GM21717 (cell line): ENCODE measurements at regions not wholly inside any gene's neighbourhood (a gene's known extent, or its start where the extent isn't known, plus 50 kb on each side); places are given as distances from the start of the nearest gene placed in this dataset.
"Not testable (repeated sequence)": the region's sequence is repeated elsewhere in the genome, so short reads cannot be mapped to it uniquely, and the experiment has no call there.

ENCODE experiments used
- ATAC-seq: cut with Tn5 transposase; IDR thresholded peaks from one replicate; pipeline ENCODE4 v1.9.1; 2021; ENCODE audit warnings: mild to moderate bottlenecking, moderate library complexity; ENCODE audit not compliant: unreplicated experiment

DNA sequence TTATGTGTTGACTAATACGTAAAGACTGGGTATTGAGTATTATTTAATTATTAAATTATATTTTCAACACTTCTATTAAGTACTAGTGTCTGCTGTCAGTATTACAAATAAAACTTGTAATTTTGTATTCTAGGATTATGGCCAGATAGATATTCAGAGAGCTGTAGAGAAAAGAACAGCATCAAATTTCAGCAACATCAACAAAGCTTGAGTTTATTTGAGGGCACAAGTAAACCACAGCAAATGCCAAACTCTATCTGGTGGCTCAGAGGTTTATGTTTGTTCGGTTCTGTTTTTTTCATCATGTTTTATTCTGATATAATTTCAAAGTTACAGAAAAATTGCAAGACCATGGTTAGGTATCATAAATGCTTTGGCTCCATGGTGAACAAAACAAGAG lies 1530.5 kb downstream of the PCDH18 start:
- no peak for ATAC-seq

DNA sequence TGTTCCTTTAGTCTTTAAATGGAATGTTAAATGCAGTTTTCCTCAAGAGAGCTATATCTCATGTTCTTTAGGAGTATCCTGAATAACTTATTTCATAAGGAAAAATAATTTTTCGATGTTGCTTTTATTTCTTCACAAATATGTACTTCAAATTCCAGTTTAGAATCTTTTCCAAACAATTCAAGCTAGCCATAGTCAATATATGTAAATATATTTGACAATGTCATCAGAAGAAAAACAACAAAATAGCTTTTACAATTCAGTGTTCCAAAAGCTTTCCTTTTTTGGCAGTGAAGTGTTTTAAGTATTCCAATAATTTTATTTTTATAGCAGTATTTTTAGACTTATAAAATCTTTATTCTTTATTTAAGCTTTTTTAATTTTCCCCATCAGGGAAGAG lies 1532.0 kb downstream of the PCDH18 start:
- ATAC-seq: no peak

DNA sequence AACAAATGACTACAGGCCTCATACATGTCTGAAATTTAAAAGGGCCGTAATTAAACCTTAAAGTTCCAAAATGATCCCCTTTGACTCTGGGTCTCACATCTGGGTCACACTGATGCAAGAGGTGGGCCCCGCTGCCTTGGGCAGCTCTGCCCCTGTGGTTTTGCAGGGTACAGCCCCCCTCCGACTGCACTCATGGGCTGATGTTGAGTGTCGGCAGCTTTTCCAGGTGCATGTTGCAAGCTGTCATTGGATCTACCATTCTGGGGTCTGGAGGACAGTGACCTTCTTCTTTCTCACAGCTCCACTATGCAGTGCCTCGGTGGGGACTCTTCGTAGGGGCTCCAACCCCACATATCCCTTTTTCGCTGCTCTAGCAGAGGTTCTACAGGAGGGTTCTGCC lies 1537.9 kb downstream of the PCDH18 start:
- ATAC-seq: no peak

DNA sequence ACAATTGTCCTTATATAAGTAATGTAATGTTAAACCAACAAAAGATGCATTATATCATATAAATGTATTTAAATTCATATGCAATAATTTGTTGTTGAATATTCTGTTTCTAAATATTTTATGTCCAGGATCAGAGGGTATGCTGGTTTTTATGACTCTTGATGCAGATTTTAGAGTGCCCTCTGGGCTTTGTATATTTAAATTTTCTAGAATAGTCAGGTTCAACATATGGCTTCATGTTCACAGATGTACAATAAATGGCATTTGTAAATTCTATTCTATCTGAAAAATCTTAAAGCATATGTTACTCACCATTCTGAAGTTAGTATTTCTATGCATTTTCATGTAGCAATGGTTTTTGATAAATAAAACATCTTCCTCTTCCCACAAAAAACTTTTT lies 1555.4 kb downstream of the PCDH18 start:
- ATAC-seq: no peak

DNA sequence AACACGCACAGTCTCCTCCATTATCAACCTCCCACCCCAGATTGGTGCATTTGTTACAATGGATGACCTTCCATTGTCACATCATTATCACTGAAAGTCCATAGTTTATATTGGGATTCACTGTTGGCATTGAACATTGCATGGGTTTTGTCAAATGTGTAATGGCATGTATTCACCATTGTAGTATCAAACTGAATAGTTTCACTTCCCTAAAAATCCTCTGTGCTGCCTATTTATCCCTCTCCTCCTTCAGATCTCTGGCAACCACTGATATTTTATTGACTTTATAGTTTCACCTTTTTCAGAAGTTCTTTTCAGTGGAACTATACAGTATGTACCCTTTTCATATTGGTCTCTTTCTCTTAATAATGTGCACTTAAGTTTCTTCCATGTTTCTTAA lies 1565.4 kb downstream of the PCDH18 start:
- ATAC-seq: no peak

DNA sequence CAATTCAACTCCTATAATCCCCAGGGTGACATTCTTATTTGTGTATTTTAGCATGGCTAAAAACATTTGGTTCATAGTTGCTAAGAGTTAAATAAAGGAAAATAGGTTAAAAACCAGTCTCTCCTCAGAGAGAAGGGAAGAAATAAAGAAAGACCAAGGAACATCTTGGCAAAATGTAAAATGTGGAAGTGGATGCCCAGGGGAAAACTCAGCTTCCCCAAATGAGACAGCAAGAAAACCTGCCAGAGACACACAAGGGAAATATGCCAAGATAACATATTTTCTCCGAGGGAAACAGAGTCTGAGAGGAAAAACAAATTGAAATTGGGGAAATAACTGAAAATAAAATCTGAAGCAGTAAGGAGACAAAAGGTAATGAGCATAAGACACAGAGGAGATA lies 1569.3 kb downstream of the PCDH18 start:
- no peak for ATAC-seq

DNA sequence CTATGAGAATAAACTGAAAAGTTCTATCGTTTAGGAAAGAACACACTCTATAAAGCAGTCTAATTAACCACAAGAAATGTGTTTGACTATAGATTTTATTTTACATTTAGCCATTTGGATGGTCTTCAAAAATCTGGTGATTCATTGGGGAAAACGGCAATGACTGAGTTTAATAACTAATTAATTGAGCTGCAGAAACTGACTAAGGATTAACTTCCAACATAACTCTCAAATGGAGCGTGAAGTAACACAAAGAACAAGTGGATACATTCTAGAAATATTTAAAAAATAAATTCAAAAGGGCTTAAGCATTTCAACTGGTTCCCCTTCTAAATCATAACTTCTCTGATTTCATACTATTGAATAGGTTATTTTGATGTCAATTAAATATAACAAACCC lies 1582.4 kb downstream of the PCDH18 start:
- no peak for ATAC-seq

DNA sequence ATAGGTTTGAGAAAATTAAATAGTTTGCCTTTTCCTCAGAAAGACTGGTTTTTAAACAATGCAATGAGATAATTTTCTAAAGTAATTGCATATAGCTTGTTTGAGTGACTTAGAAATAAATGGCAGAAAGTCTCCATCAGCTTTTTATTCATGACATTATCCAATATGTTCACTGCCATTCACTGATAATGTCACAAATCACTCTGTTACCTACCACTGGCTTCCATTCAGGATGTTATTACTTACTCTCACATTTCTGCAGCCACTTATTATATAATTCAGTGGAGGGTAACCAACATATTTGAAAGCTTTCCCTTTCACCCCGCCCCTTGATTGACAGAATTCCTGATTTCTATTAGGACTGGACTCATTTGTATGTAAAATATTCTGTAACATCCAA lies 1583.5 kb downstream of the PCDH18 start:
- ATAC-seq: no peak

DNA sequence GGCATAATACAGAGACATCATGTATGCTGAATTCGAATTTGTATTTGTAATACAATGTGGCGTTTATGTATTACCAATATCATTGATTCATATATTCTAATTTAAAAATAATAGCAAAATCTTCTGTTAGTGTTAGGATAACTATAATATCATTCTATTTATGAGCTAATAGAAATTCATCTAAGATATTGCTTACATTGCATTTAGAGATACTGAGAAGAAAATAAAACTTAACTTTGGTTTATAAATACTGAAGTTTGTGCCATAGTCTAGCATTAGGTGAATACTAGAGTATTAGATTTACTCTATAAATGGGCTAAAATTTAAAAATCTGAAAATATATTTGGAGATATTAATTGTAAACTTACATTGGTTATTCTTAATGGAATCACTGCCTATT lies 1590.6 kb downstream of the PCDH18 start:
- ATAC-seq: no peak

DNA sequence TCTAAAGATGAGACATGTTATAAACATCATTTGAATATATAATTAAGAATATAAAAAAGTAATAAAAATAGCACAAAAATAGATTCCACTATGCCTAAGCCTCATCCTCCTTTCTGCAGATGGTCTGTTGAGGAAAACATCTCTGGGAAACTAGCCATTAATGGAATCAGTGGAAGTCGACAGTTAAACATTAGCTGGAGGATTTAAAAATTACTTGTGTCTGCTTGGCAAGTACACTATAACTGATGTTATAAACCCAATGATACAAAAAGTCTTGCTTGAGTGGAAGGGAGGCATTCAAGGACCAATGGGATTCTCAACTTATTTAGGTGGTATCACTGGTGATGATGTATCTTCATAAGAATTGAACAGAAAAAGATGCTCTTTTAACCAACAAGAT lies 1598.3 kb downstream of the PCDH18 start:
- ATAC-seq: no peak

DNA sequence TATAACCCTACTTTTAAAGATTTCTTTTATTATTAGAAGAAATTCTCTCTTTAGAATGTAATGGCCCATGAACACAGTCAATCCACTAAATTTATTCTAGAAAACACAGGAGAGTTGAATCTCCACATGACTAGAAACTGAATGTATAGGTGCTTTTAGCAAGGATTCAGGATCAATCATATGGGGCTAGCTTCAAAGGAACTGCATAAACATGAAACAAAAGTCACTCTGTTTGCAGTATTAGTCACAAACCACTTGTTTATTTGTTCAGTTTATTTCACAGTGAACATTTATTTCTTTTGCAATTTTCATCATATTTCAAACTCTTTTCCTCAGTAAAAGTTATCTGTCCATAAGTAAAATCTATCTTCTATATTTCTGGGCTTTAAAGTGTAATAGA lies 1604.6 kb downstream of the PCDH18 start:
- no peak for ATAC-seq

DNA sequence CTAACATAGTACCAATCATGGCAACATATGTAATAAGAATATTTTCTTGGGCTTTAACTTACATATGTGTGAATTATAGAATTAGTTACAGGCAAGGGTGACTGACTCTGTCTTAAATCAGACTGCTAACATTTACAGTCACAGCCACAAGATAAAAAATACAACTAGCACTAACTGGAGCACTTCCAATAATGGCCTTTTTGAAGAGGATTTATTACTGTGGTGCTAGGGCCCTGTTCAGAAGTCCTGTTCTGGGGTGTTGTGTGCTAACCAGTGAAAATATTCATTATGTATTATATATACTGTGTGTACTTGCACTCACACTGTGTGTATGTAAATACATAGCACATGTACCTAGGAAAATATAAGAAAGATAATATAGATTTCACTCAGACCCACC lies 1611.2 kb downstream of the PCDH18 start:
- no peak for ATAC-seq

DNA sequence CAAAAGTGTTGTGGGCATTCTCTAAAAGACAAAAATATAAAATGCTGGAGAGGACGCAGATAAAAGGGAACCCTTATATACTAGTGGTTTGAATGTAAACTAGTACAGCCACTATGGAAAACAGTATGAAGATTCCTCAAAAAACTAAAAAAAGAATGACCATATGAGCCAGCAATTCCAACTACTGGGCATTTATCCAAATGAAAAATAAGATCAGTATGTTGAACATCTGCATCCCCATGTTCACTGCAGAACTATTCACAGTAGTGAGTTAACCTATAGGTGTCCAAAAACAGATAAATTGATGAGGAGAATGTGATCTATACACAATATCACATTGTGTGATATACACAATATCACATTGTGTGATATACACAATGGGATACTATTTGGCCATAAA lies 1615.3 kb downstream of the PCDH18 start:
- ATAC-seq: no peak

DNA sequence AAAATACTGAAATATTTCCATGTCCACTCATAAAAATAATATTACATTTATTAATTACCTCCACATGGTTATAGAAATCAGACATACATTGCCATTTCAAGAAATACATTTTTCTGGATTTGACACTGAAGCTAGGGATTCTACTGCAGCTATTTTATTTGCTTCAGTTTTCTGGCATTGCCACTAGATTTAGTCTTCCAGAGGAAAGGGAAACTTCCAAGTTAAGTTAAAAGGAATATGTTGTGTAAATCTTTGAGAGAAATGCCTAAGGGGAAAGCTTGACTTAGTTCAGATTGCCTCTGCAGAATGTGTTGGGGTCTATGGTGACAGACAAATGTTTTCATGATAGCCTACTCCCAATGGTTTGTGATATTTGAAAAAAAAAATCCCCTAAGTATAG lies 1631.3 kb downstream of the PCDH18 start:
- ATAC-seq: no peak

DNA sequence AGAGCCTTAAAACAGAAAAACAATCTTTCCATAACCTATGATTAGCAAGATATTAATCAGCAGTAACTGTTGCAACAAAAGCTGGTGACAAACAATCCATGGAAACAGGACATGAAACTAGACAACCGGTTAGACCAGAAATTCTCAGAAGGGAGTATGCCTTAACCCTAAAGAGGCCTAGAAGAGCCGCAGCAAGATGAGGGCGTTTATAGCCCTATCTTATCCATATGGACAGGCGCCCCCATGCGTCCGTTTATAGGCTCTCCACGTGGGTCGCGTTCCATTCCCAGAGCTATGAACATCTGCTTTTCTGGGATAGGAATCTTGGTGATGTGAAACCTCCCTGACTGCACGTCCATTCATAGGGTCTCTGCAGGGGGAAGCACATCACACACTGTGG lies 1662.7 kb upstream of the PABPC4L start:
- not testable (repeated sequence) for ATAC-seq

DNA sequence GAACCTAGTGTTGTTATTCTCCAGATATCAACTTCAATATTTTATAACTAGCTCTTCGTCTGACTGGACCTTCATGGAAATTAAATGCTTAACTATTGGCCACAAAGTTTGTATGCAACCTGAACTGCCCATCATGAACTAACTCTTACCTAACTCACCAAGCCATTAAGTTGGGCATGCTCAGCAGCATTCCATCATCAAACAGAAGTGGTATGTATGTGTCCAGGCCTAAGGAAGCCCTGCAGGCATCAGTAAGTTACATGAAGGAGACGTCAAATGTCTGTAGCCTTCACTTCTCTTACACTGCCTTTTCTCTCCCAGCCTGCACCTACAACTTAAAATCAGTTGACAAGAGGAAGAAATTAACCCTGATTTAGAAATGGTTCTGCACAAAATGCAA lies 1639.2 kb upstream of the PABPC4L start:
- ATAC-seq: no peak

DNA sequence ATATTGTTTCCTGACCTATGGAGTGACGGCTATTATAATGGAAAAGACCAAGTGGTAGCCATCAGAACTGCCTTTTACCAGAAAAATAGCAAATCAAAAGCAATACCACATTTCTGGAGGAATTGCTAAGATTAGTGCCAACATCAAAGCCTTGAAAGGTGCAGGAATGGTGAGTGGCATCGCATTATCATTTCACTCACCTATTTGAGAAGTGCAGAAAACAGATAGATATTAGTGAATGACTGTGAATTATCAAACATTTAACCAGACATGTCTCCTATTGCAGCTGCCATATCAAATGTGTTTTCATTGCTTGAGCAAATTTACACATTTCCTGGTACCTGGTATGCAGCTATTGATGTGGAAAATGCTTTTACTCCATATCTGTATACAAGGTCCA lies 1638.1 kb upstream of the PABPC4L start:
- ATAC-seq: no peak

DNA sequence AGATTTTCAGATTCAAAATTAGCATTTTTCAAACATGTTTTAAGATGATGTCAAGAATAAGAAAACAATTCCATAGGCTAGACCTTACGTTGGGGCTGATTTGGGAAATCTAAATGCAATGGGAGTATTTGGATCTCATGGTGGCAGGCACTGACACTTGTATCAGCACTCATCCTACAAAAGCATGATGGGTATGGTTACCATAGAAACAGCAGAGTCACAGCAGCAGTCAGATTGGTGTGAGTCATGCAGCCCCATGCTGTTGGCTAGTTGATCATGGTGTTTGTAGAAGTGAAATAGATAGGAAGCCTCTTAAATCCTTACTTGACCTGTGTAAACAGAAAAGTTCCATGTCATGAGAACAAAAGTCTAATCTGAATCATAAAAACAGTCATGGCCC lies 1637.3 kb upstream of the PABPC4L start:
- ATAC-seq: no peak

DNA sequence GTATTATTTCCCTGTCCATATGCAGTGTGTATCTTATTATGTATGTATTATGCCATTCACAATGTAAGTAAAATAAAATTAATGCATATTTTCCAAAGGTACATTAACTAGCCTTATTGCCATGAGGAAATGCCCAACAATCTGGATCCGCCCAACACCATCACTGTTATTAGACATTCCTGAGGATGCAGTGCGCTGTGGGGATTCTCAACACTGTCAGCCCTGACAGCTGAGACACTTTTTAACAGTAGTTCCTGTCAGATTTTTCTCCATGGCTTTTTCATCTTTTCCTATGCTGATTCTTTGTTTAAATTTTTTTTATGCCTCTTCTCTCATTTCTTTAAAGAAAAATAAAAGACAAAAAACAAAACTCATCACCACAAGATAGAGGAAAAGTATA lies 1632.9 kb upstream of the PABPC4L start:
- no peak for ATAC-seq

DNA sequence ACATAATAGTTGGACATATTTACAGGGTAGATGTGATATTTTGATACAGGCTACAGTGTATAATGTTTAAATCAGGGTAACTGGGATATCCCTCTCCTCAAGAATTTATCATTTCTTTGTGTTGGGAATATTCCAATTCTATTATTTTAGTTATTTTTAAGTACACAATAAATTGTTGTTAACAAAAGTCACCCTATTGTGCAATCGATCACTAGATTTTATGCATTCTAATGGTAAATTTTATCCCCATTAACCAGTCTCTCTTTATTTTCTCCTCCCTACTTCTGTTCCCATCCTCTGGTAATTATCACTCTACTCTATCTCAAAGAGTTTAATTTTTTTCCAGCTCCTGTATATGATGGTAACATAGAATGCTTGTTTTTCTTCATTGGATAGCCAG lies 1631.9 kb upstream of the PABPC4L start:
- no peak for ATAC-seq

DNA sequence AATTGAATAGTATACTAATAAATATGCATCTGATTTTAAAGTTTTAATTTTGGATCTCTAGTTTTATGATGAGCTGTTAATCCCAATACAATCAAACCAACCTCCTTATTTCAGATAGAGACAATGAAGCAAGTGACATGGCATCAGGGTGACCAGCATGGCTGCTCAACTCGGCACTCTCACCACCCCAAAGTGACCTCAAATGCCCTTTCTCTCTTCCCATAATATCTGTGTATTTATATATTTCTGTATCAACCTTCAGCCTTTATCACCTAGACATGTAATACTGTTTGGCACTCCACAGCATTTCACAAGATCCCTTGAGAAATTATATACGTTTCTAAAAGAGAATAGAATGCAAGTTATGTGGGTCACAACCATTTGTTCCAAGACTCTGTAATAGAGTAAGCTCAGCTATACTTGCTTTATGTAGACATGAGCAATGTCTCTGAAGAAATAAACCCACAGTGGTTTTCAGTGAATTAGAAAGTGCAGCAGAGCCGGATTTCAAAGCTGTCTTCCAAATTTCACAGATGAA lies 1623.2 kb upstream of the PABPC4L start:
- ATAC-seq: no peak

DNA sequence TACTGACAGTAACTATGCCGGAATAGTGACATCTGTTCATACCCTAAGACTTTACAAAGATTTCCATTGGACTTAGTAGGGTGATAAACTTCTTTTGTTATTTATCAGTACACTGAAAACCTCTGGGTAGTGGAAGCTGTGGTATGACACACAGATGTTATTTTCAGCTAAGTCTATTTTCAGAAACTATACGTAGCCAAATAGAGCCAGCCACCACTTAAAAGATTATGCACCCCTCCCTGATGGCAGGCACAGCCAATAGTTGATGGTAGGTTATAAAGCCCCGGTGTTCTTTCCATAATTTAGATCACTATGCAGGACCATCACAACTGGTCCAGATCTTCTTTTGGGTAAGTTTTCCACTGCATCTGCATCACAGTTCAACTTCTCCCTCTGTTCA lies 1603.2 kb upstream of the PABPC4L start:
- ATAC-seq: no peak

DNA sequence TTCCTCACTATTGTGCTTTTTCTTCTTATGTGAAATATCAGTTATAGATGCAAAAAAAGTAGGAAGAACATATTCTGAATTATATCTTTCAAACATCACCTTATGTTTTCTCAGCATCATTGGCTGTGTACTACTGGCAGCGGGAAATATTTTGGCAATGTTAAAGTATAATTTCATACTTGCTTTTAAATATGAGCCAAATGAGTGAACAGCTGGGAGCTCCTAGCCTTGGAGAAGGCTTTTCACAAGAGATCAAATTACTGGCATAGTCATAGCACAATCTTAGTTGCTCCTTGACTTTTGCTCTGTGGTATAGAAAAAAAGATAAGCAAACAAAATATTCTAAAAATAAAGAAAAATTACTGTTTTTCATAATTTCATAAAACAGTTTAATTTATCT lies 1575.8 kb upstream of the PABPC4L start:
- no peak for ATAC-seq

DNA sequence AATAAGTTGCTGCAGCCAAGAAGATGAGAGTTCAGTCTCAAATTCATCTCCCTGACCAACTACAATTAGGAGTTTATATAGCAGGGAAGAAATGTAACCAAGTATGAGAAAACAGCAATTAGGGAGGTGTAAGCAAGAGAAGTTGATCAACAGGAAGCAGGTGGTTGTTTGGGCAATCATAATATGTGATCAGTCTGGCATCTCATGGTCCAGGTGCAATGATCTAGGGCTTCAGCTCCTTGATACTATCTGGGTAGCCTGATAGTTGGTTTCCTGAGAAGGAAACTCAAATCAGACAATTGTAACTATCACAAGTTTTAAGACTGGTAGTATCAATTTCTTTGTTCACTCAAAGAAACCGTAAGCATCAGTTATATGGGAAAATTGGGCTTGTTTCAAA lies 1574.3 kb upstream of the PABPC4L start:
- no peak for ATAC-seq
